ENCODE measurements at regions not wholly inside any gene's neighbourhood (a gene's known extent, or its start where the extent isn't known, plus 50 kb on each side); places are given as distances from the start of the nearest gene placed in this dataset.

- no peak overlapping the region for H2BK20ac ChIP-seq (ENCODE audit: low read depth, low read length, poor library complexity, severe bottlenecking)
- no peak overlapping the region for H2BK5ac ChIP-seq (ENCODE audit: insufficient read length, low read length)
- no peak overlapping the region for H2BK120ac ChIP-seq (ENCODE audit: low read depth, low read length, poor library complexity, severe bottlenecking)
- H3K27me3 Mint-ChIP-seq (ENCODE audit: low read depth): no peaks in the 10 kb centered on the region; the same call in none of the 2 replicates
- H3K27ac ChIP-seq (ENCODE audit: insufficient read length, low read depth, low read length): no peak overlapping the region
- no peak for DNase-seq
- TF ChIP-seq CTCF (conservative IDR thresholded peaks at IDR 0.05): no peak
- H3K79me1 ChIP-seq (ENCODE audit: insufficient read depth, low read depth, low read length, poor library complexity, severe bottlenecking): no peaks in the 10 kb centered on the region
- H3K4ac ChIP-seq (ENCODE audit: low read depth, low read length): no peak overlapping the region
- H4K91ac ChIP-seq (ENCODE audit: insufficient read length, low read depth, low read length): no peak overlapping the region
- no peaks in the 10 kb centered on the region for H3K27me3 ChIP-seq (ENCODE audit: insufficient read depth, low read length)
- no peak overlapping the region for H3K9ac ChIP-seq (ENCODE audit: extremely low read depth, insufficient read length, low read length)
- no peaks in the 10 kb centered on the region for H3K79me2 ChIP-seq (ENCODE audit: insufficient read depth, low read length)
- no peak overlapping the region for H3K56ac ChIP-seq (ENCODE audit: insufficient read length, low read depth, low read length)
- no peak overlapping the region for H3K4me3 Mint-ChIP-seq
- H3K4me1 Mint-ChIP-seq: no peaks in the 10 kb centered on the region; a peak in 1 of 4 replicates
- H3K9me3 ChIP-seq (ENCODE audit: control insufficient read depth, low read depth, low read length): no peaks in the 10 kb centered on the region
- peaks cover 0 to under 1% (median 0%) of the 10 kb centered on the region in 3 experiments; a peak in 1 of 7 replicates for H3K36me3 Mint-ChIP-seq (ENCODE audit: insufficient read depth in 1 of 3, low read depth in 3 of 3)
- no peak overlapping the region for H2AK5ac ChIP-seq (ENCODE audit: insufficient read length, low read length)
- peaks cover under 1 to 2% of the 10 kb centered on the region in 2 experiments; a peak in 2 of 5 replicates for H3K9me3 Mint-ChIP-seq
- H2AFZ ChIP-seq (ENCODE audit: low read length): no peak overlapping the region
- H4K8ac ChIP-seq (replicated peaks; ENCODE audit: insufficient read length, low read depth, low read length): no peak overlapping the region
- H3K14ac ChIP-seq (ENCODE audit: insufficient read depth, low read length): no peak overlapping the region
- no peak overlapping the region for H3K18ac ChIP-seq (ENCODE audit: insufficient read length, low read depth, low read length)
- H2BK12ac ChIP-seq (ENCODE audit: insufficient read length, low read depth, low read length): no peak overlapping the region
- no peaks in the 10 kb centered on the region for H3K4me1 ChIP-seq (ENCODE audit: insufficient read depth, low read length)
- H3K23ac ChIP-seq (ENCODE audit: insufficient read length, low read depth, low read length): no peak overlapping the region
- no peak overlapping the region for H4K5ac ChIP-seq (ENCODE audit: insufficient read length, low read depth, low read length)
- no peaks in the 10 kb centered on the region for H3K23me2 ChIP-seq (ENCODE audit: insufficient read length, low read depth, low read length, poor library complexity, severe bottlenecking)
- no peak overlapping the region for H2BK15ac ChIP-seq (ENCODE audit: low read depth, low read length)
- no peak overlapping the region for H3K4me2 ChIP-seq (ENCODE audit: insufficient read depth, insufficient read length, low read length)
- H3T11ph ChIP-seq (ENCODE audit: low read length): no peak overlapping the region
- no peaks in the 10 kb centered on the region for H4K20me1 ChIP-seq (ENCODE audit: control insufficient read depth, insufficient read depth, insufficient read length)
- WGBS (ENCODE audit: extremely low coverage, insufficient read length, low lambda C conversion rate): no CpG with 5 or more reads among the region's 1 CpG
- no peak overlapping the region for H3K27ac Mint-ChIP-seq
These were observed 199.1 kb downstream of the TRIB2 start for GRCh38 chr2:12915787-12916186.
